Body of pancreas (tissue), 4 donors: ENCODE measurements at regions not wholly inside any gene's neighbourhood (a gene's known extent, or its start where the extent isn't known, plus 50 kb on each side); places are given as distances from the start of the nearest gene placed in this dataset.

Experiments
- POLR2A ChIP-seq, 3 donors: fragments of 450-650 bp; IDR thresholded peaks; one replicate each; pipeline ENCODE4 v1.6.1; 2016; ENCODE audit warnings: antibody characterized with exemption in 3 of 3, mild to moderate bottlenecking in 2 of 3
- TF ChIP-seq, protein P1 (sequence below), 7 experiments: fragments of 450-650 bp in 4 of 7; fragments of 200-600 bp in 3 of 7; sonication (generic) in 3 of 7; IDR thresholded peaks; one replicate each; pipeline ENCODE4 v1.5.1; 2016 to 2019; ENCODE audit warnings: antibody characterized with exemption in 7 of 7

DNA sequence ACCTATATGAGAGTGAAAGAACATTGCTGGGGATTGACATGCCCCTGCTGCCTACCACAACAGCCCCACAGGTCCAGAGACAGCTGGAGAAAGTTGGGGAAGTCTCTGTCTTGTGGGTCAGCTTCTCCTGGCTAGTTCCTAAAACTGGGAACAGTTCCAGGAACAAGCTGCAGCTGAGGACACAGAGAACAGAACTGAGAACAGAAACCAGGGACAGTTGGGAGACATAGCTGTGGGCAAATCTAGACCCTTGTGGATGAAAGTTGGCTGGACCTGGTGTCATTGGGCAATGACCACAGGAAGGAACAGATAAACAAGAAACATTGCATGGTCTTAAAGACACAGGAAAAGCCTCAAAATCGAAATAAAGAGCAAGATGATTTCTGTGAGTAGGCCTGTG, 58.3 kb upstream of the MOCS2 start:
- TF ChIP-seq, protein P1, sequence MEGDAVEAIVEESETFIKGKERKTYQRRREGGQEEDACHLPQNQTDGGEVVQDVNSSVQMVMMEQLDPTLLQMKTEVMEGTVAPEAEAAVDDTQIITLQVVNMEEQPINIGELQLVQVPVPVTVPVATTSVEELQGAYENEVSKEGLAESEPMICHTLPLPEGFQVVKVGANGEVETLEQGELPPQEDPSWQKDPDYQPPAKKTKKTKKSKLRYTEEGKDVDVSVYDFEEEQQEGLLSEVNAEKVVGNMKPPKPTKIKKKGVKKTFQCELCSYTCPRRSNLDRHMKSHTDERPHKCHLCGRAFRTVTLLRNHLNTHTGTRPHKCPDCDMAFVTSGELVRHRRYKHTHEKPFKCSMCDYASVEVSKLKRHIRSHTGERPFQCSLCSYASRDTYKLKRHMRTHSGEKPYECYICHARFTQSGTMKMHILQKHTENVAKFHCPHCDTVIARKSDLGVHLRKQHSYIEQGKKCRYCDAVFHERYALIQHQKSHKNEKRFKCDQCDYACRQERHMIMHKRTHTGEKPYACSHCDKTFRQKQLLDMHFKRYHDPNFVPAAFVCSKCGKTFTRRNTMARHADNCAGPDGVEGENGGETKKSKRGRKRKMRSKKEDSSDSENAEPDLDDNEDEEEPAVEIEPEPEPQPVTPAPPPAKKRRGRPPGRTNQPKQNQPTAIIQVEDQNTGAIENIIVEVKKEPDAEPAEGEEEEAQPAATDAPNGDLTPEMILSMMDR (IDR thresholded peaks at IDR 0.05) = no peak
- TF ChIP-seq POLR2A (IDR thresholded peaks at IDR 0.05) = no peak
